ENCODE measurements at regions not wholly inside any gene's neighbourhood (a gene's known extent, or its start where the extent isn't known, plus 50 kb on each side); places are given as distances from the start of the nearest gene placed in this dataset.

DNA sequence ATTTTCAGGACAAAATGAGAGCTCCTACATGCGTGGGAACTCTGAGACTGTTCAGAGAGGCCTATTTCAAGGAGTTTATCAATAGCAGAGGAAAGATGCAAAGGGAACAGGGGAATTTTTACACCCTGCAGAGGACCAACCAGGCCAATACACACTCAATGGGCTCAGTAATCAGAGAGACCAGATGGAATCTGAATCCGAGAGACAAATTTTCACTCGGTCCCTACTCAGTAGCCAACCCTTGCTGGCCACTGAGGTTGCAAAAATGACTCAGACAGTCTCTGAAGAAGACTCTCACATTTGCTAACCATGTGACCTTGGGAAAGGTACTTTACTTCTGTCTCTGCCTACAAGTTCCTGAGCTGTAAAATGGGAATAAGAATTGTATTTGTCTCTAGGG is 479.4 kb downstream of the CDK5RAP2 start:
- intact Hi-C loops (cut with DNase I; ENCODE audit: low total_unique reads): loop anchor here (5.0 kb wide), 1 partner anchor 1103 kb away; no protein-coding TSS in a partner anchor
- no peak for DNase-seq (ENCODE audit: low spot score in 2 of 2)
- WGBS, 2 donors: 69 to 70% methylated on average over 3 of the region's 3 CpGs
- no peak overlapping the region for H3K4me3 ChIP-seq (ENCODE audit: low read depth, poor library complexity, severe bottlenecking)
- TF ChIP-seq, protein P1, sequence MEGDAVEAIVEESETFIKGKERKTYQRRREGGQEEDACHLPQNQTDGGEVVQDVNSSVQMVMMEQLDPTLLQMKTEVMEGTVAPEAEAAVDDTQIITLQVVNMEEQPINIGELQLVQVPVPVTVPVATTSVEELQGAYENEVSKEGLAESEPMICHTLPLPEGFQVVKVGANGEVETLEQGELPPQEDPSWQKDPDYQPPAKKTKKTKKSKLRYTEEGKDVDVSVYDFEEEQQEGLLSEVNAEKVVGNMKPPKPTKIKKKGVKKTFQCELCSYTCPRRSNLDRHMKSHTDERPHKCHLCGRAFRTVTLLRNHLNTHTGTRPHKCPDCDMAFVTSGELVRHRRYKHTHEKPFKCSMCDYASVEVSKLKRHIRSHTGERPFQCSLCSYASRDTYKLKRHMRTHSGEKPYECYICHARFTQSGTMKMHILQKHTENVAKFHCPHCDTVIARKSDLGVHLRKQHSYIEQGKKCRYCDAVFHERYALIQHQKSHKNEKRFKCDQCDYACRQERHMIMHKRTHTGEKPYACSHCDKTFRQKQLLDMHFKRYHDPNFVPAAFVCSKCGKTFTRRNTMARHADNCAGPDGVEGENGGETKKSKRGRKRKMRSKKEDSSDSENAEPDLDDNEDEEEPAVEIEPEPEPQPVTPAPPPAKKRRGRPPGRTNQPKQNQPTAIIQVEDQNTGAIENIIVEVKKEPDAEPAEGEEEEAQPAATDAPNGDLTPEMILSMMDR (IDR thresholded peaks at IDR 0.05): no peak
- no peak for TF ChIP-seq POLR2A (IDR thresholded peaks at IDR 0.05)

GRCh38 chr9:120099065-120099464 is 480.9 kb downstream of the CDK5RAP2 start:
- no peak for DNase-seq (ENCODE audit: low spot score in 2 of 2)
- no peak overlapping the region for H3K4me3 ChIP-seq (ENCODE audit: low read depth, poor library complexity, severe bottlenecking)
- WGBS, 2 donors: 86 to 91% methylated on average over 4 of the region's 4 CpGs
- TF ChIP-seq, protein P1 (IDR thresholded peaks at IDR 0.05): no peak
- no peak for TF ChIP-seq POLR2A (IDR thresholded peaks at IDR 0.05)
- intact Hi-C loops (cut with DNase I; ENCODE audit: low total_unique reads): no loop called here

DNA sequence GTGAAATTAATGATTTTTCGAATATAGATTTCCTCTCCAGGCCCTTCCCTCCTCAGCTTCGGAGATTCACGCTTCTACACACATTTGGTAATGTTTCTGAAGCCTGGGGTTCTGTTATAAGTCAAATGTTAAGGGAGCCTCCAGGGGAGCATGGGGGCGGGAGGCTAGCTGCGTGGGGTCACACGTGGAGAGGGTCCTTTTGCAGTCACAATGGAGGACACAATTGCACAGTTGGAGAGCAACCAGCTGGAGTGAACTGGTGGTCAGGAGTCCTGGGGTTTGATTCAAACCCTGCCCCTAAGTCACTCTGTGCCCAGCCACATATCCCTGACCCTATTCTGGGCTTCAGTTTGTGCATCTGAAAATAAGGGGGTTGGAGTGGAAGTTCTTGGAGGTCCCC is 481.4 kb downstream of the CDK5RAP2 start:
- 61 to 64% methylated on average over 6 of the region's 6 CpGs for WGBS, 2 donors
- no peak overlapping the region for H3K4me3 ChIP-seq (ENCODE audit: low read depth, poor library complexity, severe bottlenecking)
- no peak for TF ChIP-seq POLR2A (IDR thresholded peaks at IDR 0.05)
- DNase-seq (ENCODE audit: low spot score in 2 of 2): no peak
- intact Hi-C loops (cut with DNase I; ENCODE audit: low total_unique reads): no loop called here

DNA sequence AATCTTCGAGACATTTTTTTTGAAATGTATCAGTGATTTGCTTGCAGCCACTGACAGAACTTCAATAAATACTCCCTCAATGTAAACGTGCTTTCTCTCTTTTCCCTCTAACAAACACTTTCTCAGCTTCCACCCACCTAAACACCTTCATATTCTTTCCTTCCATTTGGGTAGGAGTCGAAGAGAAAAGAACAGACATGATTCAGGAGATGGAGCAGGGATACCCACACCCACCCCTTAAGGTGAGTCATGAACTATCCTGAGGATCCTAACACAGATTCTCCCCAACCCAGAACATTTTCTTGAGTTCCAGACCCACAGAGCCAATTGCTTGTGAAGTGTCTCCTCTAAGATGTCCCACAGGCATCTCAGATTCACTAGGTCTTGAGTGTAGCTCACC is 488.8 kb downstream of the CDK5RAP2 start:
- no peak for DNase-seq (ENCODE audit: low spot score in 2 of 2)
- intact Hi-C loops (cut with DNase I; ENCODE audit: low total_unique reads): no loop called here
- H3K4me3 ChIP-seq (ENCODE audit: low read depth, poor library complexity, severe bottlenecking): no peak overlapping the region
- 57 to 58% methylated on average over 3 of the region's 3 CpGs for WGBS, 2 donors
- TF ChIP-seq, protein P1 (IDR thresholded peaks at IDR 0.05): no peak
- no peak for TF ChIP-seq POLR2A (IDR thresholded peaks at IDR 0.05)

DNA sequence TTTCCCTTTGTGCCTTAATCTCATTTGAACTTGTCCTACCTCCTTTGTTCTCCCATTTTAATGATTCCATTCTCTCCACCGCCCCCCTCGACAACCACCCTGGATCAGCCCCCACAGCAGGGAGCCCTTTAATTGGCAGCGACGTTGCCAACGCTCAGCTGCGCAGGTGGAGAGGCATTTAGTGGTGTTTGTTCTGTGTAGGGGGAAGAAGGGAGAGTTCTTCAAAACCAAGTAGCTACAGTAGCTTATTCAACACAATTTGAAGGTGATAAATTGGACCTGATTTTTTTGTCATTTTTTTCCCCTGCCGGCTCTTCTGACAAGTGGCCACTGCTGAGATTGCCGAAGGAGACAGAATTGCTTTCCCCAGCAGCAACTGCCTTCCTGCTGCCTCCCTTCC is 499.1 kb downstream of the CDK5RAP2 start:
- TF ChIP-seq, protein P1 (IDR thresholded peaks at IDR 0.05): no peak
- no peak for TF ChIP-seq POLR2A (IDR thresholded peaks at IDR 0.05)
- intact Hi-C loops (cut with DNase I; ENCODE audit: low total_unique reads): no loop called here
- no peak overlapping the region for H3K4me3 ChIP-seq (ENCODE audit: low read depth, poor library complexity, severe bottlenecking)
- DNase-seq (ENCODE audit: low spot score in 2 of 2): no peak
- WGBS, 2 donors: 37 to 39% methylated on average over 8 of the region's 8 CpGs

DNA sequence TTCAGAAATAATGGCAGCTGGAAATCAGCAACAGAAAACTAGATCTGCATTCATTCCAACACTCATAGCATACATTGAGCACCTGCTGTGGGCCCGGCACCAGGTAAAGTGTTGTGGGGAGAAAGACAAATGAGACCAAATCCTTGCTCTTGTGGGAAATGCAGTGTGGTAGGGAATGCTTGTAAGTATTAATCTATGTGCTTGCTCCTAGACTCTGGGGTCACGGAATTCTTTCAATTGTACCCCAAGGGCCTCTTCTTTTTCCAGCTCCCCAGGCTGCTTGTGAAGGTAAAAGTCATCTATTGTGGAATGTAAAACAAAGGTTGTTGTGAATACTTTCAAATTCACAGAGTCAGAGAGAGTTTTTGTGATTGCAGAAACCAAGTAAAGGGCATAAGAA is 501.9 kb downstream of the CDK5RAP2 start:
- no peak for TF ChIP-seq POLR2A (IDR thresholded peaks at IDR 0.05)
- TF ChIP-seq, protein P1 (IDR thresholded peaks at IDR 0.05): no peak
- no peak for DNase-seq (ENCODE audit: low spot score in 2 of 2)

More for the DNA sequence above, 501.9 kb downstream of the CDK5RAP2 start:
- 75 to 82% methylated on average over 2 of the region's 2 CpGs for WGBS, 2 donors
- H3K4me3 ChIP-seq (ENCODE audit: low read depth, poor library complexity, severe bottlenecking): no peak overlapping the region
- intact Hi-C loops (cut with DNase I; ENCODE audit: low total_unique reads): no loop called here

Data from lower leg skin (tissue), 4 donors.